DND-41 (cell line): ENCODE measurements at regions not wholly inside any gene's neighbourhood (a gene's known extent, or its start where the extent isn't known, plus 50 kb on each side); places are given as distances from the start of the nearest gene placed in this dataset.

Source experiments
- EZH2 ChIP-seq: IDR thresholded peaks from 3 replicates; pipeline ENCODE4 v1.6.1; 2012; ENCODE audit warnings: borderline replicate concordance, low read depth, mild to moderate bottlenecking, moderate library complexity, low read length, inconsistent platforms; ENCODE audit not compliant: severe bottlenecking
- TF ChIP-seq, protein P1 (sequence below): IDR thresholded peaks from 2 replicates; pipeline ENCODE4 v1.5.1; 2012; ENCODE audit warnings: borderline replicate concordance, low read length, moderate library complexity, mild to moderate bottlenecking; ENCODE audit not compliant: poor library complexity, severe bottlenecking; ENCODE audit errors: extremely low read depth

DNA sequence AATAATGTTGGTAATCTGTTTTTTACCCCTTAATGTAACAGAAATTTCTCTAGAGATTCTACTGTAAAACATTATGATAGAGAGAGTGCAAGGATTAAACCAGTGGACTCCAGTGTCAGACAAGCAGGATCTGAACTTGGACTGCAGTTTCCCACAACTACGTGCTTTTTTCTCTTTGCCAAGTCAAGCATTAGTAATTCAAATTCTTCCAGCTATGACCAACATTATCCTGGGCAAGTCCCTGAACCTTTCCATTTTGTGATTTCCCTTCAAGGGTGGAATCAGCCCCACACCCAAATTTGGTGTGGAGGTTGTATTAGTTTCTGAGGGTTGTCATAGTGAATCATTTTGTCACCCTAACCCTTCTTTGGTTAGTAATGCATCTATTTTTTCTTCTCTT, 482.0 kb downstream of the ZNF516 start:
- TF ChIP-seq EZH2 = no peak
- TF ChIP-seq, protein P1, sequence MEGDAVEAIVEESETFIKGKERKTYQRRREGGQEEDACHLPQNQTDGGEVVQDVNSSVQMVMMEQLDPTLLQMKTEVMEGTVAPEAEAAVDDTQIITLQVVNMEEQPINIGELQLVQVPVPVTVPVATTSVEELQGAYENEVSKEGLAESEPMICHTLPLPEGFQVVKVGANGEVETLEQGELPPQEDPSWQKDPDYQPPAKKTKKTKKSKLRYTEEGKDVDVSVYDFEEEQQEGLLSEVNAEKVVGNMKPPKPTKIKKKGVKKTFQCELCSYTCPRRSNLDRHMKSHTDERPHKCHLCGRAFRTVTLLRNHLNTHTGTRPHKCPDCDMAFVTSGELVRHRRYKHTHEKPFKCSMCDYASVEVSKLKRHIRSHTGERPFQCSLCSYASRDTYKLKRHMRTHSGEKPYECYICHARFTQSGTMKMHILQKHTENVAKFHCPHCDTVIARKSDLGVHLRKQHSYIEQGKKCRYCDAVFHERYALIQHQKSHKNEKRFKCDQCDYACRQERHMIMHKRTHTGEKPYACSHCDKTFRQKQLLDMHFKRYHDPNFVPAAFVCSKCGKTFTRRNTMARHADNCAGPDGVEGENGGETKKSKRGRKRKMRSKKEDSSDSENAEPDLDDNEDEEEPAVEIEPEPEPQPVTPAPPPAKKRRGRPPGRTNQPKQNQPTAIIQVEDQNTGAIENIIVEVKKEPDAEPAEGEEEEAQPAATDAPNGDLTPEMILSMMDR = no peak
